ENCODE measurements at regions not wholly inside any gene's neighbourhood (a gene's known extent, or its start where the extent isn't known, plus 50 kb on each side); places are given as distances from the start of the nearest gene placed in this dataset.

- 82% methylated on average over 5 of the region's 5 CpGs for WGBS (ENCODE audit: insufficient coverage)
- TF ChIP-seq CTCF (IDR thresholded peaks at IDR 0.05) = no peak
- no peak overlapping the region for H3K27ac ChIP-seq (ENCODE audit: low read length)
- Mint-ChIP-seq H3K27me3 (ENCODE audit: low read depth in 2 of 2) (no peaks in the 10 kb centered on the region), H3K36me3 (peaks cover 16% of the 10 kb centered on the region), H3K4me3 (no peak overlapping the region), H3K27ac (no peak overlapping the region), H3K4me1 (no peaks in the 10 kb centered on the region), H3K9me3 (peaks cover 19 to 32% of the 10 kb centered on the region in 2 donors)
- H3K9me3 ChIP-seq (ENCODE audit: control insufficient read depth, insufficient read depth, low read length) = peaks cover 3% of the 10 kb centered on the region
- no peaks in the 10 kb centered on the region for H3K4me1 ChIP-seq (ENCODE audit: control insufficient read depth, insufficient read depth, low read length)
- H3K27me3 ChIP-seq (ENCODE audit: control insufficient read depth, insufficient read depth, low read length) = no peaks in the 10 kb centered on the region
- H3K36me3 ChIP-seq (ENCODE audit: control insufficient read depth, insufficient read depth, low read length) = no peaks in the 10 kb centered on the region
- ATAC-seq (no peak), DNase-seq (no peak)
- H3K4me3 ChIP-seq (ENCODE audit: low read length) = no peak overlapping the region
- intact Hi-C loops (cut with micrococcal nuclease) = no loop called here
Observed at GRCh38 chr12:17060260-17060659, 454.3 kb upstream of the LMO3 start.

GRCh38 chr12:17056546-17056945, 450.6 kb upstream of the LMO3 start:
- H3K27me3 ChIP-seq (ENCODE audit: control insufficient read depth, insufficient read depth, low read length) = no peaks in the 10 kb centered on the region
- H3K27ac Mint-ChIP-seq = no peak overlapping the region
- no peaks in the 10 kb centered on the region for H3K4me1 ChIP-seq (ENCODE audit: control insufficient read depth, insufficient read depth, low read length)
- DNase-seq = no peak
- H3K4me1 Mint-ChIP-seq = no peaks in the 10 kb centered on the region
- no CpG with 5 or more reads among the region's 2 CpGs for WGBS (ENCODE audit: insufficient coverage)
- intact Hi-C loops (cut with micrococcal nuclease) = no loop called here
- H3K4me3 ChIP-seq (ENCODE audit: low read length) = no peak overlapping the region
- no peak overlapping the region for H3K27ac ChIP-seq (ENCODE audit: low read length)
- no peaks in the 10 kb centered on the region for H3K27me3 Mint-ChIP-seq (ENCODE audit: low read depth in 2 of 2)
- H3K36me3 ChIP-seq (ENCODE audit: control insufficient read depth, insufficient read depth, low read length) = no peaks in the 10 kb centered on the region
- no peak for ATAC-seq
- H3K9me3 Mint-ChIP-seq = peaks cover 23 to 27% of the 10 kb centered on the region in 2 donors
- peaks cover 7% of the 10 kb centered on the region for H3K36me3 Mint-ChIP-seq
- TF ChIP-seq CTCF (IDR thresholded peaks at IDR 0.05) = no peak
- peaks cover 3% of the 10 kb centered on the region for H3K9me3 ChIP-seq (ENCODE audit: control insufficient read depth, insufficient read depth, low read length)
- no peak overlapping the region for H3K4me3 Mint-ChIP-seq

GRCh38 chr12:17038923-17039322, 433.0 kb upstream of the LMO3 start:
- peaks cover 13 to 18% of the 10 kb centered on the region in 2 donors for H3K9me3 Mint-ChIP-seq
- Histone ChIP-seq H3K9me3 (ENCODE audit: control insufficient read depth, insufficient read depth, low read length) (no peaks in the 10 kb centered on the region), H3K36me3 (ENCODE audit: control insufficient read depth, insufficient read depth, low read length) (no peaks in the 10 kb centered on the region), H3K4me1 (ENCODE audit: control insufficient read depth, insufficient read depth, low read length) (no peaks in the 10 kb centered on the region), H3K4me3 (ENCODE audit: low read length) (no peak overlapping the region), H3K27me3 (ENCODE audit: control insufficient read depth, insufficient read depth, low read length) (no peaks in the 10 kb centered on the region), H3K27ac (ENCODE audit: low read length) (no peak overlapping the region)
- H3K27ac Mint-ChIP-seq = no peak overlapping the region
- no peak for TF ChIP-seq CTCF (IDR thresholded peaks at IDR 0.05)
- DNase-seq (no peak), ATAC-seq (no peak)
- H3K4me3 Mint-ChIP-seq = no peak overlapping the region
- H3K4me1 Mint-ChIP-seq = no peaks in the 10 kb centered on the region
- intact Hi-C loops (cut with micrococcal nuclease) = no loop called here
- H3K27me3 Mint-ChIP-seq (ENCODE audit: low read depth in 2 of 2) = no peaks in the 10 kb centered on the region
- peaks cover 24% of the 10 kb centered on the region for H3K36me3 Mint-ChIP-seq

- H3K27ac Mint-ChIP-seq = no peak overlapping the region
- no peak for TF ChIP-seq CTCF (IDR thresholded peaks at IDR 0.05)
- peaks cover 12 to 21% of the 10 kb centered on the region in 2 donors for H3K9me3 Mint-ChIP-seq
- no peaks in the 10 kb centered on the region for H3K4me1 Mint-ChIP-seq
- intact Hi-C loops (cut with micrococcal nuclease) = no loop called here
- H3K36me3 Mint-ChIP-seq = peaks cover 15% of the 10 kb centered on the region
- H3K27me3 Mint-ChIP-seq (ENCODE audit: low read depth in 2 of 2) = no peaks in the 10 kb centered on the region
- Histone ChIP-seq H3K27ac (ENCODE audit: low read length) (no peak overlapping the region), H3K27me3 (ENCODE audit: control insufficient read depth, insufficient read depth, low read length) (no peaks in the 10 kb centered on the region), H3K4me3 (ENCODE audit: low read length) (no peak overlapping the region), H3K36me3 (ENCODE audit: control insufficient read depth, insufficient read depth, low read length) (no peaks in the 10 kb centered on the region), H3K4me1 (ENCODE audit: control insufficient read depth, insufficient read depth, low read length) (no peaks in the 10 kb centered on the region), H3K9me3 (ENCODE audit: control insufficient read depth, insufficient read depth, low read length) (no peaks in the 10 kb centered on the region)
- no peak overlapping the region for H3K4me3 Mint-ChIP-seq
- no peak for DNase-seq
- WGBS (ENCODE audit: insufficient coverage) = 87% methylated on average over 3 of the region's 5 CpGs
- no peak for ATAC-seq
Observed at GRCh38 chr12:17035372-17035771, 429.4 kb upstream of the LMO3 start.
